Left ventricle myocardium inferior (tissue), 1 donor: ENCODE measurements at regions not wholly inside any gene's neighbourhood (a gene's known extent, or its start where the extent isn't known, plus 50 kb on each side); places are given as distances from the start of the nearest gene placed in this dataset.

Source experiments
- DNase-seq: peaks from one replicate; pipeline ENCODE4 v3.0.0-alpha.2; 2020
- H3K27ac ChIP-seq: fragments of 200-600 bp; replicated peaks from 2 replicates; pipeline ENCODE4 v1.8.0; 2021
- H3K27me3 ChIP-seq: fragments of 200-600 bp; 2 replicates; pipeline ENCODE4 v1.8.0; 2021; ENCODE audit warnings: low read depth
- H3K36me3 ChIP-seq: fragments of 200-600 bp; 2 replicates; pipeline ENCODE4 v1.8.0; 2021
- H3K4me1 ChIP-seq: fragments of 200-600 bp; 2 replicates; pipeline ENCODE4 v1.8.0; 2021
- H3K4me3 ChIP-seq: fragments of 200-600 bp; 2 replicates; pipeline ENCODE4 v1.8.0; 2021; ENCODE audit warnings: mild to moderate bottlenecking, moderate library complexity
- H3K9me3 ChIP-seq: fragments of 200-600 bp; replicated peaks from 2 replicates; pipeline ENCODE4 v1.8.0; 2021
- intact Hi-C: fragments of 100-400 bp; cut with micrococcal nuclease; formaldehyde crosslinking; loops from one replicate; pipeline ENCODE4 v1.11.0; 2022
- TF ChIP-seq, protein P1 (sequence below): fragments of 200-600 bp; IDR thresholded peaks from 2 replicates; pipeline ENCODE4 v1.8.0; 2021; ENCODE audit warnings: antibody characterized with exemption, mild to moderate bottlenecking, borderline replicate concordance
- donor health status: DM: no; HTN: yes; CAD: no; lungs with severe emphysema.

DNA sequence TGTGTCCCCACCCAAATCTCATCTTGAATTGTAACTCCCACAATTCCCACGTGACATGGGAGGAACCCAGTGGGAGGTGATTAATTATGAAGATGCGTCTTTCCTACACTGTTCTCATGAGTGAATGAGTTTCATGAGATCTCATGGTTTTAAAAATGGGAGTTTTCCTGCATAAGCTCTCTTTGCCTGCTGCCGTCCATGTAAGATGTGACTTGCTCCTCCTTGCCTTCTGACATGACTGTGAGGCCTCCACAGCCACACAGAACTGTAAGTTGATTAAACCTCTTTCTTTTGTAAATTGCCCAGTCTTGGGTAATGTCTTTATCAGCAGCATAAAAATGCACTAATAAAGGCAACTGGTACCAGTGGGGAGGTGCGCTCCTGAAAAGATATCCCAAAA, 67.7 kb upstream of the DRGX start:
- Histone ChIP-seq H3K27me3 (no peaks in the 10 kb centered on the region), H3K4me1 (no peaks in the 10 kb centered on the region), H3K9me3 (peaks cover 8% of the 10 kb centered on the region), H3K4me3 (no peak overlapping the region), H3K36me3 (peaks cover 76% of the 10 kb centered on the region), H3K27ac (no peak overlapping the region)
- TF ChIP-seq, protein P1, sequence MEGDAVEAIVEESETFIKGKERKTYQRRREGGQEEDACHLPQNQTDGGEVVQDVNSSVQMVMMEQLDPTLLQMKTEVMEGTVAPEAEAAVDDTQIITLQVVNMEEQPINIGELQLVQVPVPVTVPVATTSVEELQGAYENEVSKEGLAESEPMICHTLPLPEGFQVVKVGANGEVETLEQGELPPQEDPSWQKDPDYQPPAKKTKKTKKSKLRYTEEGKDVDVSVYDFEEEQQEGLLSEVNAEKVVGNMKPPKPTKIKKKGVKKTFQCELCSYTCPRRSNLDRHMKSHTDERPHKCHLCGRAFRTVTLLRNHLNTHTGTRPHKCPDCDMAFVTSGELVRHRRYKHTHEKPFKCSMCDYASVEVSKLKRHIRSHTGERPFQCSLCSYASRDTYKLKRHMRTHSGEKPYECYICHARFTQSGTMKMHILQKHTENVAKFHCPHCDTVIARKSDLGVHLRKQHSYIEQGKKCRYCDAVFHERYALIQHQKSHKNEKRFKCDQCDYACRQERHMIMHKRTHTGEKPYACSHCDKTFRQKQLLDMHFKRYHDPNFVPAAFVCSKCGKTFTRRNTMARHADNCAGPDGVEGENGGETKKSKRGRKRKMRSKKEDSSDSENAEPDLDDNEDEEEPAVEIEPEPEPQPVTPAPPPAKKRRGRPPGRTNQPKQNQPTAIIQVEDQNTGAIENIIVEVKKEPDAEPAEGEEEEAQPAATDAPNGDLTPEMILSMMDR, result no peak
- DNase-seq, result no peak
- intact Hi-C loops, result no loop called here

DNA sequence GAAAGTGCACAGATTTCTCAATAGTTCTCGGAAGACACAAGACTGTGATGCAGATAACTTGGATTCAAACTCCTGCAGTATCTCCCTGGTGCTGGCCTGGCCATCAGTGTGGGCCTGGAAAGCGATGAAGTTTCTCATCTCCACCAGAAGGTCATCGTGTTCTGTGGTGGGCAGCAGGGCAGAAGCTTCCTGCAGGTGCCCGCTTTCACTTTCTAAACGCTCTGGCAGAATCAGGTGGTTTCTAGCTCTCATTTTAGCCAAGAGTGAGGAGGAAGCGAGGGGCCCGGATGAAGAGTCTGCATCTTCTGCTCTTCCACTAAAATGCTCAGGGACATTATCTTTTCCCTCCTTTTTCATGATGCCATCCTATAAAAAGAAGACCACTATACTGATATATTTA, 63.0 kb upstream of the DRGX start:
- Histone ChIP-seq H3K4me1 (no peaks in the 10 kb centered on the region), H3K27me3 (no peaks in the 10 kb centered on the region), H3K9me3 (peaks cover 18% of the 10 kb centered on the region), H3K27ac (no peak overlapping the region), H3K4me3 (no peak overlapping the region), H3K36me3 (peaks cover 79% of the 10 kb centered on the region)
- intact Hi-C loops, result no loop called here
- TF ChIP-seq, protein P1, result no peak
- no peak for DNase-seq

DNA sequence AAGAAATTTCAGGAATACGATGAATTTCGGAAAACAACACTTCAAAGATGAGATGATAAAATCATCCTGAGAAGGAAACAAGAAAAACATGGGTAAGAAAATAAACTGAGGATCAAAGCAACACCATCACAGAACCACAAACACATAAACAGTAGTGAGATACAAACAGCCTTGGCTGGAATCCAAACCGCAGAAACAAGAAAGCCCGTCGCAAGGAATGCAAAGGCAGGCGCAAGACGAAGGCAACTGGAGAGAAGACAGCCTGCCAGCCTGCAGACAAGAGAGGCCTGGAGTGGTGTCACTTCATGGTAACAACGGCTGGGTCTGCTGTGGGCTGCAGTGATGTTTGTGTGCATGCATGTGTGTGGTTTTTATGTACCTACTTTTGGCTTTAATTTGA, 61.8 kb upstream of the DRGX start:
- intact Hi-C loops, result no loop called here
- H3K36me3 ChIP-seq, result peaks cover 89% of the 10 kb centered on the region
- no peak overlapping the region for H3K4me3 ChIP-seq
- DNase-seq, result no peak
- TF ChIP-seq, protein P1, result no peak
- no peaks in the 10 kb centered on the region for H3K27me3 ChIP-seq
- no peaks in the 10 kb centered on the region for H3K4me1 ChIP-seq
- H3K27ac ChIP-seq, result no peak overlapping the region
- peaks cover 26% of the 10 kb centered on the region for H3K9me3 ChIP-seq

DNA sequence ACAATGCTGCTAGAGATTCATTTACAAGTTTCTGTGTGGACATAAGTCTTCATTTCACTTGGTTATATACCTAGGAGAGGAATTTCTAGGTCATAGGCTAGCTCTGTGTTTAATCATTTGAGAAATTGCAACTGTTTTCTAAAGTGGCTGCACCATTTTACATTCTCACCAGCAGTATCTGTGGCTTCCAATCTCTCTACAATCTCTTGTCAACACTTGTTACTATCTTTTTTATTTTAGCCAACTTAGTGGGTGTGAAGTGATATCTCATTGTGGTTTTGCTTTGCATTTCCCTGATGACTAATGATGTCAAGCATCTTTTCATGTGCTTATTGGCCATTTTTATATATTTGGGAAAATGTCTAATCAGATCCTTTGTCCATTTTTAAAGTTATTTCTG, 53.0 kb upstream of the DRGX start:
- no peak overlapping the region for H3K27ac ChIP-seq
- no peak overlapping the region for H3K4me3 ChIP-seq
- peaks cover 50% of the 10 kb centered on the region for H3K9me3 ChIP-seq
- DNase-seq, result no peak
- peaks cover 14% of the 10 kb centered on the region for H3K36me3 ChIP-seq
- intact Hi-C loops, result no loop called here
- TF ChIP-seq, protein P1, result no peak
- H3K4me1 ChIP-seq, result no peaks in the 10 kb centered on the region
- H3K27me3 ChIP-seq, result no peaks in the 10 kb centered on the region

DNA sequence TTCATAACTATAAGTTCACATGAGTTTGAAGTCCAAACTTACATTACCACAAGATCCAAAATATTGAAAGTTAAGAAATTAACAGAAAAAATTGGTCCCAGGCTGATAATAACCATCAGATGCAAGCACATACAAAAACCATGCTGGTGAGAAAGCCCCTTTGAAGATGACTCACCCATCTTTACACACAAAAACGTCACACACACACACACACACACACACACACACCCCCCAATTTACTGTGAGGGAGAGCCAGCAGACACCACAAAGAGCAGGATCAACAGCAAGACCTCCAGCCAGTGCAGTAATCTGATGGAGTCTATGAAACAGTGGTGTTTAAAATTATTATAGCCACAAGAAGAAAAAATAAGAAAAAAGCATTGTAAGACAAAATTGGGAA, 50.1 kb upstream of the DRGX start:
- Histone ChIP-seq H3K27ac (no peak overlapping the region), H3K4me3 (no peak overlapping the region), H3K4me1 (no peaks in the 10 kb centered on the region), H3K36me3 (no peaks in the 10 kb centered on the region), H3K9me3 (peaks cover 28% of the 10 kb centered on the region), H3K27me3 (no peaks in the 10 kb centered on the region)
- intact Hi-C loops, result no loop called here
- TF ChIP-seq, protein P1, result no peak
- DNase-seq, result no peak
